TTC549 (cell line): ENCODE measurements at regions not wholly inside any gene's neighbourhood (a gene's known extent, or its start where the extent isn't known, plus 50 kb on each side); places are given as distances from the start of the nearest gene placed in this dataset.

Experiments
- FAIRE-seq: peaks from 2 replicates; lab custom pipeline; 2012; peaks lifted over from hg19 to GRCh38; lab: Jason Lieb, UNC

DNA sequence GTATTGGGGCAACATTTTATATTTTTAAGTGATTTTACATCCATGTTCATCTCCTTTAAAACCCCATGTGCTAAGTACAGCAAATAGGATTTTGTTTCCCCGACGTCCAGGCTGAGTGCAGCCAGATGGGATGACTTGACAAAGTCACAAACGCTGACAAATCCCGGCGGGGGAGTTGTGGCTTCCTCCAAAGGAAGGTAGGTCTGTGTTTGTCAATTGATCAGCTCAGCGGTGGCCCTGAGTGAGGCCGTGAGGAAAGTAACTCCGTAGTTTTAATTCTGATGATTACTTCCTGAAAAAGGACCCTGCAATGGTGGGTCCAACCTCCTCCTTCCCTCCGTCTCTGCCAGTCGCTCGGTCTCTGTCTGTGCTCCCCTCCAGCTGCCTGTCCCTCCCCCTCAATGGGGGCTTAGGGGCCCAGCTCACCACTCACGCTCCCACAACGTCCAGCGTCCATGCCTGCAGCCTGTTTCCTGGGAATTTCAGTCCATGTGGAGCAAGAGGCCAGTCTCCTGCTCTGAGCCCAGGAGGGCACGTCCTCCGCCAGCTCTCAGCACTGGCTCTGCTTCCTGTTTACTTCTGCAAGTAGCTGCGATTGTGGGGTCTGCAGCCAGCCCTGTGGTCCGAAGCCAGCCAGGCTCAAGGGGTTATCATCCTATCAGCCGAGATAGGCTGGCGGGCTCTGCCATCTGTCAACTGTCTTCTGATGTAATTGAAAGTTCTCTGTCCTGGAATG lies 209.4 kb upstream of the FOXF1 start:
- peak; percentile 98 for FAIRE-seq

DNA sequence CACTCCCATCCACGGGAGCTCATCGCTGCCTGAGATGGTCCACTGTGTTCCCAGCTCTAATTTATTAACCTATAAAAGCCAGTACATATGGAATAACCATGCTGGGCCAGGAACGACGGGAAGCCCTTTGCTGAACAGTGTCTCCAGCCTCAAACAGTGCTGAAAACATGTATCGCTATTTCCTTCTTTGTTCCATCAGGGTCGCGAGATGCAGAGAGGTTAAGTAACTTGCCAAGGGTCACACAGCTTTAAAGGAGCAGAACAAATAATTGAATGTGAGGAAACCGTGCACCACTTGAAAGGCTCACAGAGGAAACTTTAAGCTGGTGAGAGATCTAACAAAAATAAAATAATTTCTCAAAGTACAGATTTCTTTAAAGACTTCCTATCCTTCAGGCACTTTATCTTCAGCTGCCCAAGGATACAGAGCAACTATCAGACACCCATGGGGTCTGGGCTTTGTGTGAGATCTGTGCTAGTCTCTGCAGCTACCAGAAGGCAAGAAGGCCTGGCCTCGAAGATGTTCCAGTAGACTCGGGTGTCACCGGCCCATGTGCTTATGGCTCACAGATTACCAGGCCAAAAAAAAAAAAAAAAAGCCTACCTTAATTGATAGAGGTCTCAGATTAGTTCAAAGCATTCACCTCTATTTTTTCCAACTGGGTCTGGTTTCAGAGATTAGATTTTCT lies 207.8 kb upstream of the FOXF1 start:
- peak; percentile 97 for FAIRE-seq

GRCh38 chr16:86303787-86304678 lies 206.3 kb upstream of the FOXF1 start:
- FAIRE-seq: peak; percentile 85

GRCh38 chr16:86304868-86305267 lies 205.5 kb upstream of the FOXF1 start:
- no peak for FAIRE-seq

GRCh38 chr16:86305440-86305839 lies 204.9 kb upstream of the FOXF1 start:
- no peak for FAIRE-seq

DNA sequence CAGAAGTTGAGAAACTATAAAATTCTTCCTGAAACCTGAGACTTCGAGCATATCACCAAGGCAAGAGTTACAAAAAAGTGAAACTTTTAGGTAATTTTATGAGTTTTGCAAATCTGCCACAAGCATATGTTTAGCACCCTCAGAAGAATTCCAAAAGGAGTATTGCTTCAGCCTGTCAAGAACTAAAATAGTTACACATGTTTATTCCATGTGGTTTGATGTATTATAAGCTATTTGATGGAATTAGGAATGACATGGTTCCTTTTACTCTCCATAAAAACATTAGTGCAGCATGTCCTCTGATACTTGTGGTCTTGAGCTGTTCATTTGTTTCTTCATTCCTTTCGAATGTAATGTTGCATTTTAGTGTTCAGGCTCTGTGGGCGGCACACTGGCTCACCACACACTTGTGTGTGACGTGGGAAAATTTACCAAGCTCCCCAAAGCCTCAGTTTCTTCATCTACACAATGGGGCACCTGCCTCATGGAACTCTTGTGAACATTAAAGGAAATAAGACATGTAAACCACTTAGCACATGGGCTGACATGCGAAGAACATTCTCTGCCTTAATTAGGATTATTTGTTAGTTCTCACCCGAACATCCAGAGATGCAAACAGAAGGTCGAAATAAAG lies 204.2 kb upstream of the FOXF1 start:
- FAIRE-seq: peak; percentile 40

DNA sequence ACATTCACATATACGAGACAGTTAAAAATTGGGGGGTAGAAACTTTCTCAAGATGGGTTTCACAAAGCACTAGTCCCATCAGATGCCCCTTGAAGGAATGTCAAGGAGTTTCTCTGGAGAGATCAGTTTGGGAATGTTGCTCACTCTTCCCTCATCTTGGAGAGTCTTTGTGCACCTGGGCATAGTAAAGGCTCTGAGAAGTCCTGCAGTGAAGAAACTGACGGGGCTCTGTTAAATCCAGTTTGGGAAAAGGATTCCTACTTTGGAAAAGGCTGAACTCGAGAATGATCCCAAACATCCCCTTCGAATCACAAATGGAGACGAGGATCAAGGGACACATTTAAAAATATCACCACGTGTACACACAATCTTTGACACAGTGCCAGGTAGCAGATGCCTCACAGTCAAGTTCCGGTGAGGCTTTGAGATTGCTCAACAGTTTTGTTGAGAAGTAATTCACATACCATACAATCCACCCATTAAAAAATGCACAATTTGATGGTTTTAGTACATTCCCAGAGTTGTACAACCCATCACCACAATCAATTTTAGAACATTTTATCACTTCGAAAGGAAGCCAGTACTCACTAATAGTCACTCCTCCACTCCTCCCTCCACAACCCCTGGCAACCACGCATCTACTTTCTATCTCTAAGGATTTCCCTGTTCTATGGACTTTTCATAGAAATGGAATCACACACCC lies 203.4 kb upstream of the FOXF1 start:
- no peak for FAIRE-seq

DNA sequence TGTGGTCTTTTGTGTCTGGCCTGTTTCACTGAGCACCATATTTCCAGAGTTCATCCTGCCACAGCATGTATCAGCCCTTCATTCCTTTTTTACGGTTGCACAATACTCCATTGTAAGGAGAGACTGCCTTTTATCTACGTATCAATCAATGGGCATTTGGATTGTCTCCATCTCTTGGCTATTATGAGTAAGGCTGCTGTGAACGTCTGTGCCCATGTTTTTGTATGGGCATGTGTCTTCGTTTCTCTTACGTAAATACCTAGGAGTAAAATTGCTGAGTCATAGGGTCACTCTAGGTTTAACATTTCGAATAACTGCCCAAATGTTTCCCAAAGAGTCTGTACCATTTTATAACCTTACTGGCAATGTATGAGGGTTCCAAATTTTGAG lies 202.8 kb upstream of the FOXF1 start:
- FAIRE-seq: peak; percentile 63

DNA sequence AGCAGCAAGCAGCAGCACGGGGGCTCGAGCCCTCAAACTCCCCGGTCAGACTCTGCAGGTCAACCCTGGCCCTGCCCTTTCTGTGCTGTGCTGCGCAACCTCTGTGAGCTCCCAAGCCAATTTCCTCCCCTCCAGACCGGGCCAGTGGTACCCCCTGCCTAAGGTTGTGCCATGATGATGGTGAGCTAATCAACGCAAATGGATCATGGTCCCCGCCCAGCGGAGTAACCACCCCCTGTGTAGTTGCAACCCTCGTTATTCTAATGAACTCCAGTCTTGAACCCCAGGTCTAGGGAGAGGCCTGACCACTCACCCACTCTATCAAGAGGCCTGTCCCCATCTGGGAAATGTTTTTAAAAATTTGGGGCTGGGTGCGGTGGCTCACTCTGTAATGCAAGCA lies 201.8 kb upstream of the FOXF1 start:
- no peak for FAIRE-seq

GRCh38 chr16:86313631-86314030 lies 196.7 kb upstream of the FOXF1 start:
- FAIRE-seq: peak; percentile 69

GRCh38 chr16:86314402-86315025 lies 195.8 kb upstream of the FOXF1 start:
- peak; percentile 71 for FAIRE-seq

DNA sequence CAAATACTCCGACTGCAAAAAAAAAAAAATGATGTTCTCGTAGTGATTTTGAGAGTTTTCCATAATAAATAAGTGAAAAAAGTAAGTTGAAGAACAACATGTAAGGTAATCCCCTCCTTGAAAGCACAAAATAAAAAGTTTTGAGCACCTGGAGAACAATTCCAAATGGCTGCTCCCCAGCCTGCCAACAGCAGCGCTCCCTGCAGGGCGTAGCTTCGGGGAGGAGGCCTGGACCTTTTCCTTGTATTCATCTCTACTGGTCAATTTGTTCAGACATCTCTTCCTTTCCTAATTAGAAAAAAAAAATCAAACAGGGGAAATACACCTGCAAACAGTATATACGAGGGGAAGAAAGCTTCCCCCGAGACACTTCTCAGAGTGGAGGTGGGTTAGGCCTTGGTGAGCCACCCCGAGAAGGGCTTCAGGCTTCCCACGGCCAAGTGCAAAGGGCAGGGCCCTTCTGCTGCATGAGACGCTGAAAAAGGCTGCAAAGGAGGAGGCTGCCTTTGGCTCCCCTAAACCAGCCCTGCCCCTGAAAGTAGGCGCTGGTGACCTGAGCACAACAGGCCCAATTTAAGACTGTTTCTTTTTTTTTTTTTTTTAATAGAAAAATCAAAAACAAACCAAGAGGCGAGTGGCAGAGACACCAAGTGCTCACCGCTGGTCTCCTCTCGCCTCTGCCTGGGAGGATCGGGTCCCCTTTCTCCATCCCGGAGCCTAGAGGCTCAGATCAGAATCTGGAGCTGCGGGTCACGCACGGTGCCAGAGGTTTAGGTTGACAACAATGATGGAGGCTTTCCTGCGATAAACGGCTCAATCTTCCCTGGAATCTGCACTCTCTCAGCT lies 193.1 kb upstream of the FOXF1 start:
- peak; percentile 83 for FAIRE-seq

GRCh38 chr16:86317813-86318650 lies 192.3 kb upstream of the FOXF1 start:
- no peak for FAIRE-seq

DNA sequence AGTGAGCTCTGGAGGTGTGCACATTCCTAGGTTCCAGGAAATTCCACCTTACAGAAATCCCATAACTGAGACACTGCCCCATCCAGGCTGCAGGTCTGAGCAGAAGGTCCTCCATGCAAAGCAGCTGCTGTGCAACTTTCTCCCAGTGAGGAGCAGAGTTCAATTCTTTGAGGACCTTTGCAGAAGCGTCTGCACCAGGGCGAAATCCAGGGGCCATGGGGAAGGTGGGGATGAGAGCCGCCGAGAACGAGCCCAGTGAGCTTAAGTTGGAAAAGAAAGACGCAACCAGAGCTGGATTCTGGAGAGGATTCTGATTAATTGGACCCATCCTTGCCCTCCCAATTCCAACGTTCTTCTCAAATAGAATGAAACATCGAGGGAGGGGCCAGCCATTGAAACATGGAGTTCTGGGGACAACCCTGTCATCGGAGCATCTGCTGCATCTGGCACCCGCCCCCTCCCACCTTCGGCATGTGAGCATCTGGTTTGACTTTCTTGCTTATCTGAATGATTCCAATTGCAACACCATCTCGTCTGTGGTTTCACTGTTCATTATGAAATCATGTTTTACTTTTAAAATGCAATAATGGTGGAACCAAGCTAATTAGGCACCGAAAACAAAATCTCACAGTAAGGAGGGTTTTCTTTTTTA lies 190.6 kb upstream of the FOXF1 start:
- FAIRE-seq: peak; percentile 87

DNA sequence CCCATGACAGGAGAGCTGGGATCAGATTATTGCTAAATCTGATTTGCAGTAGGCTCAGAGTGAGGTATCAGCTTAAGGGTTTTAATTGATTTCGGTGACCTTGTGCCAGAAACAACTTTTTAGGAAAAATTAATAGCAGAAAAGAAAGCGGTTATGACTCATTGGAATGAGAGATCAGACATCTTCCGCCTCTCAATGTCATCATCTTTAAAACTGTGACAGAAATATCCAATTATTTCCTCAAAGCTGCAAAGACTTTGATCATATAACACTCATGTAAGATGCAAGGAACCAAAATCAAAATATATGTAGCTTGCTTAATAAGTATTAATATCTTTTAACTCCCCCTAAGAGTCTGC lies 190.1 kb upstream of the FOXF1 start:
- FAIRE-seq: no peak

DNA sequence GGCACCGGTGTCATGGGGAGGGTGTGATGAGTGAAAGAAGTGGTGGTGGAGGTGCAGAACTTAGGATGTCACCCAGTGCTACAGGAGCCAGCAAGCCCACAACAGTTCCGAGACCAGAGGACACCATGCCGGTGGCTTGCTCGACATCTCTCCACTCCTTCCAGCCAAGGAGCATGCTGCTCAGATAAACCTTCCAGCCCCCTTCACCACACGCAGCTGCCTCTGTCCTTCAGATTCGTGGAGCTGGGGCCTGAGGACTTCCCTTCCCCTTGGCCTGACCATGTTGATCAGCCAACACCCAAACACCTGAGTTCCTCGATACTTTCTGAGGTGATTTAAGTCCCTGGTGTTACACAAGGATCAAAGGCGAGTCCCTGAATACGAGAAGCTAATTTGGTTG lies 188.8 kb upstream of the FOXF1 start:
- FAIRE-seq: no peak

DNA sequence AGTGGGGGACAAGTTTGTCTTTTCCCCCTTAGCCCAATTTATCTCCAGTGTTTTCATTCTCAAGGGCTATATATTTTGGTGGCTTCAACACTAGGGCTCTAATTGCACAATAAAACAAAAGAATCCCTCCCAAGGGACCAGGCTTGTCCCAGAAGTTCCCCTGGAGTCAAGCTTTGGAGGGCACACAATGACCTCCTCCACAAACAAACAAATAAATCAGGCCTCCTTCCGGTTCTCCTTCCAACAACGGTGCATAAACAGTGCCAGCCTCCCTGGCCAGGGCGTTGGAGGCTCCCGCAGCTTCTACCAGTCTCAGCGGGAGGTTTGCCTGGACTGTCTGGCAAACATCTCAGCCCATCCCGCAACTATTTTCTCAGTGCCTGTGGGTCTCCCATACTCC lies 188.0 kb upstream of the FOXF1 start:
- FAIRE-seq: peak; percentile 37

GRCh38 chr16:86322806-86323205 lies 187.5 kb upstream of the FOXF1 start:
- FAIRE-seq: no peak

GRCh38 chr16:86324320-86324719 lies 186.0 kb upstream of the FOXF1 start:
- FAIRE-seq: no peak
